HG02588 (cell line): ENCODE measurements at regions not wholly inside any gene's neighbourhood (a gene's known extent, or its start where the extent isn't known, plus 50 kb on each side); places are given as distances from the start of the nearest gene placed in this dataset.
"Not testable (repeated sequence)": the region's sequence is repeated elsewhere in the genome, so short reads cannot be mapped to it uniquely, and the experiment has no call there.

Experiments
- ATAC-seq: cut with Tn5 transposase; IDR thresholded peaks from one replicate; pipeline ENCODE4 v1.9.1; 2021; ENCODE audit warnings: mild to moderate bottlenecking, moderate library complexity; ENCODE audit not compliant: unreplicated experiment

GRCh38 chr7:152504816-152505215 lies 69.0 kb upstream of the KMT2C start:
- ATAC-seq = no peak

GRCh38 chr7:152504367-152504766 lies 68.6 kb upstream of the KMT2C start:
- ATAC-seq = no peak

DNA sequence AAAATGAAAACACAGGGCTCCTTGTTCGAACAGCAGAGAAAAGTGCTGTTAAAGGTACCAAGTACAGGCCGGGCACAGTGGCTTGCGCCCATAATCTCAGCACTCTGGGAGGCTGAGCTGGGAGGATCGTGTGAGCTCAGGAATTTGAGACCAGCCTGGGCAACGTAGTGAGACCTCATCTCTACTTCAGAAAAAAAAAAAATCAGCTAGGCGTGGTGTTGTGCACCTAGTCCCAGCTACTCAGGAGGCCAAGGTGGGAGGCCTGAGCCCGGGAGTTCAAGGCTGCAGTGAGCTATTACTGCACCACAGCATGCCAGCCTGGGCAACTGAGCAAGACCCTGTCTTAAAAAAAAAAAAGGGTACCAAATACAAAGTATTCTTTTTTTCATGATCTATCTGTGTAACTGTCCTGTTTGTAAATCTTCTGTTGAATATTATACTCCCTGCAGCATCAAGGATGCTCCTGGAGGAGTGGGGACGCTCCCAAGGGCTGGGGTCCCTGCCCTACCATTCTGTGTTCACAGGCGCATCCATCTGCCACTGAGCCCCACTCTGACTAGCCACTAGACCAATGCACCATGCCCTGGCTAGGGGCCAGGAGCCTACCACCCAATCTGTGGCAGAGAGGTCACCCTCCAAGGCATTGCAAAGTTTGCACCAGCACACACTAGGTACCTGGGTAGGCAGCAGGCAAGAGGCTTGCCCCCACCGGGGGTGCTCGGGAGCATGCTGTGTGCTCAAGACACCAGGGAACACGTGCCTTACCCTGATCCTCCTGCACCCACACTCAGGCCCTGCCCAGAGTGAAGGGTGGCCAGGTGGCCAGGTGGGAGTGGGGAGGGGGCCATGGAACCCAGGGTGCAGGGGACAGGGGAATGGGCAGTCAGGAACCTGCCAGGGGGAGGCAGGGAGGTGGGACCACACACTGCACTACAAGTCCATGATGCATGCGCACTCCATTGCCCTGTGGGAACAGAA lies 67.3 kb upstream of the KMT2C start:
- no peak for ATAC-seq

- ATAC-seq = no peak
These were observed 65.7 kb upstream of the KMT2C start for GRCh38 chr7:152501506-152501905.

DNA sequence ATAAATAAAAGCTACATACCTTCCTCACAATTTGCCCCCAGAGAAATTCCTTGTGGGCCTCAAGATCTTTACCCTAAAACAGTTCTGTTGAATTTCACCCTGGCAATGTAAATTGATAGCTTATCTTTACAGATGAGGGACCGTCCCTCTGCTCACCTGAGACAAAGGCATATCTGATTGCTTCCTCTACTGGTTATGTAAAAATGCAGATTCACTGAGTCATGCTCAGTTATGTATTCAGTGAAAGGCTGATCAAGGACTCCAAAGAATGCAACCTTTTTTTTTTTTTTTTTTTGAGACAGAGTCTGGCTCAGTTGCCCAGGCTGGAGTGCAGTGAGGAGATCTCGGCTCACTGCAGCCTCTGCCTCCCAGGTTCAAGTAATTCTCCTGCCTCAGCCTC lies 64.2 kb upstream of the KMT2C start:
- ATAC-seq = not testable (repeated sequence)

DNA sequence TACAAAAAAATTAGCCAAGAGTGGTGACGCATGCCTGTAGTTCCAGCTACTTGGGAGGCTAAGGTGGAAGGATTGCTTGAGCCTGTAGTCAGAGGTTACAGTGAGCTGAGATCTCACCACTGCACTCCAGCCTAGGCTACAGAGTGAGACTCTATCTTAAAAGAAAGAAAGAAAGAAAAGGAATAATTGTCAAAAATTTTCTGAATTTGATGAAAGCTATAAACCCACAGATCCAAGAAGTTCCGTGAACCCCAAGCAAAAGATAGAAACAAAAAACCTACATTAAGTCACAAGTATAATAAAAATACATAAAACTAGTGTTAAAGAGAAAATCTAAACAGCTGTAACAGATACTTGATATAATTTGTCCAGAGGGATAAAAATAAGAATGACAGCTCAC lies 60.1 kb upstream of the KMT2C start:
- ATAC-seq = no peak

DNA sequence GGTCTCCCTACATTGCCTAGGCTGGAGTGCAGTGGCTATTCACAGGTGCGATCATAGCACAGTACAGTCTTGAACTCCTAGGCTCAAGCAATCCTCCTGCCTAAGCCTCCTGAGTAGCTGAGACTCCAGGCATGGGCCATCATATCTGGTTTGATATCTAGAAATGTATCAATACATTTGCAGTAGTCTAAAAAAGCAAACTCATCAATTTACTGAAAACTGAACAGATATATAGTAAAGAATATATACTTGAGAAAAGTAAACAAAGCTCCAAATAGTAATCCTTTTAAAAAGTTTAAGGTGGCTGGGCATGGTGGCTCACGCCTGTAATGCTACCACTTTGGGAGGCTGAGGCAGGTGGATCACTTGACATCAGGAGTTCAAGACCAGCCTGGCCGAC lies 57.1 kb upstream of the KMT2C start:
- no peak for ATAC-seq

GRCh38 chr7:152489044-152489443 lies 53.2 kb upstream of the KMT2C start:
- ATAC-seq = no peak

DNA sequence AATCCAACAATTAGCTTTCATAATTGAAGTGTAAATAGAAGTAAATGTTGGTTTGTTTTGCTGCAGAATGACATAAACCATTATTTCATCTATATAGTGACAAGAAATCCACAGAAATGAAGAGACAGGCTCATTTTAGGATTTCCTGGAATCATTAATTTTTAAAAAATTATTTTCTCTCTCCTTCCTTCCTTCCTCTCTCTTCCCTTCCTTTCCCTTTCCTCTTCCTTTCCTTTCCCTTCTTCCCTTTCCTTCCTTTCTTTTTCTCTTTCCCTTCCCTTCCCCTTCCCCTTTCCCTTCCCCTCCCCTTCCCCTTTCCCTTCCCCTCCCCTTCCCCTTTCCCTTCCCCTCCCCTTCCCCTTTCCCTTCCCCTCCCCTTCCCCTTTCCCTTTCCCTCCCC lies 51.2 kb upstream of the KMT2C start:
- no peak for ATAC-seq

DNA sequence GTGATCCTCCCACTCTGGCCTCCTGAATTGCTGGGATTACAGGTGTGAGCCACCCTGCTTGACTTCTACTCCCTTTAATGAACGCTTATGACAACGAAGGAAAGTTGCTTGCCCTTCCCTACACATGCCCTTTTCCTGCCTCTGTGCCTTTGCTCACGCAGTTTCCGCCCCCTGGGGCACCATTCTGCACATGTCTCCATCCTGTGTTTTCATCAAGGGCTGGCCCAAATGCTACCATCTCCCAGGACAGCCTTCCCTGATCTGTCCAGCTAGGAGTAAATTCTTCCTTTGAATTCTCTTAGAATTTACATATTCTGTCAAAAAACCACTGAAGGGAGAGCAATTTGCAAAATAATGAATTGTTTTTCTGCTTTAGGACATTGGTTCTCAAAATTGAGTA lies 50.0 kb upstream of the KMT2C start:
- ATAC-seq = no peak
